ENCODE measurements at regions not wholly inside any gene's neighbourhood (a gene's known extent, or its start where the extent isn't known, plus 50 kb on each side); places are given as distances from the start of the nearest gene placed in this dataset.

DNA sequence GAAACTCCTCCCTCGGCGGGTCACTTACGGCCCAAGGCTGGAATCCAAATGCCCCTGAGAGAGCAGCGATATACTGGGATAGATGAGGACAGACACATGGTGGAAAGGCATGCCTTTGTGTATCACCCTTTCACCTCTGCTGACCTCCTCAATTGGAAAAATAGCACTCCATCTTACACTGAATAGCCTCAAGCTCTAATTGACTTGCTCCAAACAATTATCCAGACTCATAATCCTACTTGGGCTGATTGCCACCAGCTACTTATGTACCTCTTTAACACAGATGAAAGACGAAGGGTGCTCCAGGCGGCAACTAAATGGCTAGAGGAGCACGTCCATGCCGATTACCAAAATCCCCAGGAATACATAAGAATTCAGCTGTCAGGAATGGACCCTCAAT lies 1142.2 kb downstream of the ARAP2 start:
- Histone ChIP-seq H3K4me3 (no peak overlapping the region), H3K27ac (no peak overlapping the region), H3K36me3 (replicated peaks in 1 of 2) (no peaks in the 10 kb centered on the region), H3K27me3 (no peaks in the 10 kb centered on the region), H3K4me1 (replicated peaks in 1 of 2) (no peaks in the 10 kb centered on the region), H3K9me3 (replicated peaks in 1 of 3) (no peaks in the 10 kb centered on the region)
- WGBS, 4 donors = 85 to 91% (median 90%) methylated on average over 8 of the region's 8 CpGs
- no peak for DNase-seq
- intact Hi-C loops (cut with DNase I) = no loop called here
- no peak for TF ChIP-seq POLR2A (IDR thresholded peaks at IDR 0.05)
- TF ChIP-seq, protein P1, sequence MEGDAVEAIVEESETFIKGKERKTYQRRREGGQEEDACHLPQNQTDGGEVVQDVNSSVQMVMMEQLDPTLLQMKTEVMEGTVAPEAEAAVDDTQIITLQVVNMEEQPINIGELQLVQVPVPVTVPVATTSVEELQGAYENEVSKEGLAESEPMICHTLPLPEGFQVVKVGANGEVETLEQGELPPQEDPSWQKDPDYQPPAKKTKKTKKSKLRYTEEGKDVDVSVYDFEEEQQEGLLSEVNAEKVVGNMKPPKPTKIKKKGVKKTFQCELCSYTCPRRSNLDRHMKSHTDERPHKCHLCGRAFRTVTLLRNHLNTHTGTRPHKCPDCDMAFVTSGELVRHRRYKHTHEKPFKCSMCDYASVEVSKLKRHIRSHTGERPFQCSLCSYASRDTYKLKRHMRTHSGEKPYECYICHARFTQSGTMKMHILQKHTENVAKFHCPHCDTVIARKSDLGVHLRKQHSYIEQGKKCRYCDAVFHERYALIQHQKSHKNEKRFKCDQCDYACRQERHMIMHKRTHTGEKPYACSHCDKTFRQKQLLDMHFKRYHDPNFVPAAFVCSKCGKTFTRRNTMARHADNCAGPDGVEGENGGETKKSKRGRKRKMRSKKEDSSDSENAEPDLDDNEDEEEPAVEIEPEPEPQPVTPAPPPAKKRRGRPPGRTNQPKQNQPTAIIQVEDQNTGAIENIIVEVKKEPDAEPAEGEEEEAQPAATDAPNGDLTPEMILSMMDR (IDR thresholded peaks at IDR 0.05) = no peak

DNA sequence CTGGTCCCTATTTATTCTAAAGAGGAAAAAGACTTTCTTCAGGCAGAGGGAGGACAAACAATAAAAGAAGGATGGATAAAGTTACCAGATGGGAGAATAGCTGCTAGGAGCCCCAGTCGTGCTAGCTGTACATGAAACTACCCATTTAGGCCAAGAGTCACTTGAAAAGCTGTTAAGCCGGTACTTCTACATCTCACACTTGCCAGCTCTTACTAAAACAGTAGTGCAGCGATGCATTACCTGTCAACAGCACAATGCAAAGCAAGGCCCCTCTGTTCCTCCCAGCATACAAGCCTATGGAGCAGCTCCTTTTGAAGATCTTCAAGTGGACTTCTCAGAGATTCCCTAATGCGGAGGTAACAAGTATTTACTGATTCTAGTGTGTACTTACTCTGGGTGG lies 1138.8 kb downstream of the ARAP2 start:
- H3K27me3 ChIP-seq = no peaks in the 10 kb centered on the region
- H3K9me3 ChIP-seq (replicated peaks in 1 of 3) = no peaks in the 10 kb centered on the region
- no peak for DNase-seq
- intact Hi-C loops (cut with DNase I) = no loop called here
- H3K4me3 ChIP-seq = no peak overlapping the region
- no peak overlapping the region for H3K27ac ChIP-seq
- no peak for TF ChIP-seq POLR2A (IDR thresholded peaks at IDR 0.05)
- TF ChIP-seq, protein P1 (IDR thresholded peaks at IDR 0.05) = no peak
- 74 to 80% (median 79%) methylated on average over 4 of the region's 4 CpGs for WGBS, 4 donors
- H3K4me1 ChIP-seq (replicated peaks in 1 of 2) = no peaks in the 10 kb centered on the region
- H3K36me3 ChIP-seq (replicated peaks in 1 of 2) = no peaks in the 10 kb centered on the region

DNA sequence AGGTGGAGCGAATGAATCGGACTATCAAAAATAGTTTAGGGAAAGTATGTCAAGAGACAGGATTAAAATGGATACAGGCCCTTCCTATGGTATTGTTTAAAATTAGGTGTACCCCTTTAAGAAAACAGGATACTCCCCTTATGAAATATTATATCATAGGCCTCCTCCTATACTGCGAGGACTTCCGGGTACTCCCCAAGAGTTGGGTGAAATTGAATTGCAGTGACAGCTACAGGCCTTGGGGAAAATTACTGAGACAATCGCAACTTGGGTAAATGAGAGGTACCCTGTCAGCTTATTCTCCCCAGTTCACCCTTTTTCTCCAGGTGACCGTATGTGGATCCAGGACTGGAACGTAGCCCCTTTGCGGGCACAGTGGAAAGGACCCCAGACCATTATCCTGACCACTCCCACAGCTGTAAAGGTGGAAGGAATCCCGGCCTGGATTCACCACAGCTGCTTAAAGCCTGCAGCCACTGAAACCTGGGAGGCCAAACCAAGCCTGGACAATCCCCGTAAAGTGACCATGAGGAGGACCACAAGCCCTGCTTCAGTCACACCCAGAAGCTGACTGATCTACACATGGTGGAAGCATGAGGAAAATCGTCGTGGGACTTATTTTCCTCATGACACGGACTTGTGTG lies 1138.1 kb downstream of the ARAP2 start:
- no peaks in the 10 kb centered on the region for H3K4me1 ChIP-seq (replicated peaks in 1 of 2)
- no peaks in the 10 kb centered on the region for H3K36me3 ChIP-seq (replicated peaks in 1 of 2)
- intact Hi-C loops (cut with DNase I) = no loop called here
- H3K9me3 ChIP-seq (replicated peaks in 1 of 3) = no peaks in the 10 kb centered on the region
- H3K27ac ChIP-seq = no peak overlapping the region
- DNase-seq = no peak
- 84 to 86% (median 85%) methylated on average over 8 to 13 of the region's 13 CpGs for WGBS, 4 donors
- H3K27me3 ChIP-seq = no peaks in the 10 kb centered on the region
- no peak overlapping the region for H3K4me3 ChIP-seq
- TF ChIP-seq, protein P1 (IDR thresholded peaks at IDR 0.05) = no peak
- no peak for TF ChIP-seq POLR2A (IDR thresholded peaks at IDR 0.05)

DNA sequence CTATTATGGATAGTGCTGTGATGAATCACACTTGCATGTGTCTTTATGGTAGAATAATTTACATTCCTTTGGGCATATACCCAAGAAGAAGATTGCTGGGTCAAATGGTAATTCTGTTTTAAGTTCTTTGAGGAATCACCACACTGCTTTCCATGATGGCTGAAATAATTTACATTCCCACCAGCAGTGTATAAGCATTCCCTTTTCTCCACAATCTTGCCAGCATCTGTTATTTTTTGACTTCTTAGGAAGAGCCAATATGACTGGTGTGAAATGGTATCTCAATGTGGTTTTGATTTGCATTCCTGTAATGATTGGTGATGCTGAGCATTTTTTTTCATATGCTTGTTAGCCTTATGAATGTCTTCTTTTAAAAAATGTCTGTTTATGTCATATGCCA lies 1120.2 kb downstream of the ARAP2 start:
- DNase-seq = no peak
- no peaks in the 10 kb centered on the region for H3K4me1 ChIP-seq (replicated peaks in 1 of 2)
- no peaks in the 10 kb centered on the region for H3K27me3 ChIP-seq
- intact Hi-C loops (cut with DNase I) = no loop called here
- H3K27ac ChIP-seq = no peak overlapping the region
- no peak for TF ChIP-seq POLR2A (IDR thresholded peaks at IDR 0.05)
- TF ChIP-seq, protein P1 (IDR thresholded peaks at IDR 0.05) = no peak
- no peak overlapping the region for H3K4me3 ChIP-seq
- no peaks in the 10 kb centered on the region for H3K9me3 ChIP-seq (replicated peaks in 1 of 3)
- no peaks in the 10 kb centered on the region for H3K36me3 ChIP-seq (replicated peaks in 1 of 2)

All from adrenal gland (tissue), 9 donors.